NCI-H2107 (cell line): ENCODE measurements at regions not wholly inside any gene's neighbourhood (a gene's known extent, or its start where the extent isn't known, plus 50 kb on each side); places are given as distances from the start of the nearest gene placed in this dataset.

Experiments
- DNase-seq: peaks from one replicate; lab custom pipeline; 2025; lab: John Stamatoyannopoulos, UW

DNA sequence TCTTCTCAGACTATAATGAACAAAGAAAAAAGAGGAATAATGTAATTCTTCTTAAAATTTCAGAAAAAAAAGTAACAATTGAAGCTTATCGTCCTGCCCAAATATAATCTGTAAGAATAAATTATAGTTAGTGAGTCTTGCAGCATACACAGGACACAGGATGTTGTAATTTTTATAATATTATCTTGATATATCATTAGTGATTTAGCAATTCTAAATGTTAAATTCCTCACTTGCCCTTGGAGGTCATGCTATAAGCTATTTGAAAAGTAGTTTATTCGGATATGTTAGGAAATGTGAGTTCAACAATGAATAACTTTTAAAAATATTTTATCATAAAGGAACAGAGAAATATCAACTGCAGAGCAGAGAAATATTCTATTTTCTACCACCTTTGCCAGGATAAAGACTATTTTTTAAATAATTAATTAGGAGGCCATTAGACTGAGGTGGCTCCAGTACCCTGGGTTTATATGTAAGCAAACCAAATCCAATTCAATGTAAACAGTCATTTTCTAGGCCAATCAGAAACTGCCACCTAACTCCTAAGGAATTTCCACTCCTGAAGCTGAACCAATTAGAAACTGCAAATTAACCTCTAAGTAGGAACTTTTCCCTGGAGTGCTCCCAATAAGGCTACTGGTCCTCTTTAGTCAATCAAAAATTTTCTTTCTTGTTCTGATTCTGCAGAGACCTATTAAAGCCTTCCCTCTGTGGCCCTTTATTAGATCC is 1109.3 kb downstream of the ROBO2 start:
- DNase-seq, result no peak

DNA sequence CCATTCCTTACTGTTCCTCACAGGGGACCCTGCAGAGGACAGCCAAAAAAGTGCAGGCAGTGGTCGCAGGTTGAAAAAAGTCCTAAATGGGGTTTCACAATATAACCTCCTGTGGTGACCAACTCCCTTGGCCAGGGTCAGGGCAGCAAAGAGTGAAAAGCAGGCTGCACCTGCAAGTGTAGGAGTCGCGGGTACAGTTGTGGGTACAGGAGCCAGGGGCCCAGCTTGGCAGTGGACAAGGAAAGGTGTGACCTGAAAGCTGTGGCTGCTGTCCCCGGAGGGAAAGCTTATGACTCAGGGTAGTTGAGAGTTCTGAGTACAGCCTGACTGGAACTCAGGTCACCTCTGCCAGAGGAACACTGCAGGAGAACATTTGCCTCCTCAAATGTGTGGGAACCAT is 1114.1 kb downstream of the ROBO2 start:
- no peak for DNase-seq

DNA sequence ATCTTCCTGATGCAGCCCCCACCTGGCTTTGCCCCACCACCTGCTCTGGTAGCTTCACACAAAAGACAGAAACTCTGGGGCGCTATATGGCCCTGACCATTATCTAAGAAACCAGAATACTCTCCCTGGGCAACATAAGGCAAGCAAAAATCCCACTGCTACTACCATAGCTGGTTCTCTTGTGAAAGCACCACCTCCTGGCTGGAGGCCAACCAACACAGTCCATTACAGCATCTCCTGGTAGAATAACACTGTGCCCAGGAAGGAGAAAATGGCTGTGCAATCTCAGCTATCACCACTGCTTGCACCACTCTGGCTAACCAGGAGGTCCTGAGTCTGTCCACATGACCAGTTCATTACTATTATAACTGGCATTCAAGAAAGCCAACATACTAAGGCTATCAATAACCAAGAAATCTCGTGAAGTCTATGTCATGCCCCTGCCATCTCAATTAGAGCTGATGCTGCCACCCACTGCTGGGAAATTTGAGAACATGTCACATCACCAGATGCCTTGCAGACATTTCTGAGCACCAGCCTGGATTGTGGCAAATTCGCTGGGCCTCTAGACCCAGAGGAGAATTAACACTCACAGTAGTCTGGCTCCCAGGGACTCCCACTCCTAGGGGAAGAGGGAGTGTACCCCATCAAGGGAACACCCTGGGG is 1114.8 kb downstream of the ROBO2 start:
- DNase-seq, result no peak

DNA sequence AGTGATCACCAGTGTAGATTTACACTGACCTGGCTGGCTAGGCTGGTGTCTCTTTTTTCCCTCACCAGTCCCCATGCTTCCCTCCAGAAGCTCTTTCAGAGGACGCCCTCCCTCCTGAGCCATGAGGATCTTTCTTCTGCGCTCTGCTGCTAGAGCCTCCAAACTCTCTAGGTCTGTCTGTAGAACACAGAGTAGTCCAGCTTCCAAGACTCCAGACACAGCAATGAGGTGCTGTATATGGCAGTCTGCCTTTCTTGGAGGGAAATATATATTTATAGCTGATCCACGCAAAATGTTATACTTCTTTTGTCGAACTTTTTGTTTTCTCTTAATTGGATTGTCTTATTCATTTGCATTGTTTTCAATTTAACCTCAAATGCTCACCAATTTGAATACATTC is 1121.8 kb downstream of the ROBO2 start:
- DNase-seq, result no peak

DNA sequence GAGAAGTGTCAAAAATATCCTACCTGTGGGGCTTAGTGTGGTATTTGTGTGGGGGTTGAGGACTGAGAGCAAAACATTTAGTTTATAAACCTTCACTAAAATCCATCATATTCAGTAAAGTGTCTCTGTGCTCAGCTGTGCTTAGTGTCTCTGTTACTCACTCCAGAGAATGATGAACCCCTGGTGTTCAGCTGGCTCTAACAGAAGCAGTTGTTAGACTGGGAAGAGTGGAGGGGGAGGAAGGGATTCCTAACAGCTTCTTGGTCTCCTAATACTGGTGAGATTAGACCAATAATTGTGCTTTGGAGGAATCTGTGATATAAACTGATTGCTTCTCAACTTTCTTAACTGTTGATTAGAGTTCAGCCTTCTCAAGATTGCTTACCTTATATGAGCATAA is 1123.5 kb downstream of the ROBO2 start:
- no peak for DNase-seq

DNA sequence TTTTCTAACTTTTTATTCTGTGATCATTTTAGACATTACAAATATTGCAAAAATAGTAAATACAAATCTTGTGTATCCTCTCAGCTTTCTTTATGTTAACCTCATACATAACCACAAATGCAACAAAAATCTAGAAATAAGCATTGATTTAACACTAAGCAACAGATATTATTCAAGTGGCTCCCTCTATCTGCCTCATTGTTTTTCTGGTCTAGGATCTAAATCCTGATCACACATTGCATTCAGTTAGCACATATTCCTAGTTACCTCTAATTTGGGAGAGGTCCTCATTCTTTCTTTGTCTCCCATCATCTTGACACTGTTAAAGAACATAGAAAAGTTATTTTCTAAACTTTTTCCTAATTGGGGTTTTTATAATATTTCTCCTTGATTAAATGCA is 1126.0 kb downstream of the ROBO2 start:
- no peak for DNase-seq

DNA sequence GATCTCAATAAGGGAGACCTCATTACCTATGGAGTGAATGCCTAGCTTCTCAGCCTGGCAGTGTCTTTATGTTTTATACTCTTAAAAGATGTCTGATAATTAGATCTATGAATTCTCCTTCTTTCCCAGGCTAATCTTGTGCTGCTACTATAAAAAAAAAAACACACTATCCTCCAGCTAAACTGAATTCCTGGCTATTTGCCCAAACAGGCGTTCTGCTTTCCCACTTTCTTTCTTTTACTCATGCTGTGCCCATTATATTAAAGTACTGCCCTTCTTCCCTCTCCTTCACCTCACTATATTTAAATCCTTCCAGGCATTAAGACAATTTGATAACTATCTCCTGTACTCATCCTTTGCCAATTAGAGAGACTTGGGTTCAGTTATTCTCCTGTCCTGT is 1134.9 kb downstream of the ROBO2 start:
- DNase-seq, result no peak

DNA sequence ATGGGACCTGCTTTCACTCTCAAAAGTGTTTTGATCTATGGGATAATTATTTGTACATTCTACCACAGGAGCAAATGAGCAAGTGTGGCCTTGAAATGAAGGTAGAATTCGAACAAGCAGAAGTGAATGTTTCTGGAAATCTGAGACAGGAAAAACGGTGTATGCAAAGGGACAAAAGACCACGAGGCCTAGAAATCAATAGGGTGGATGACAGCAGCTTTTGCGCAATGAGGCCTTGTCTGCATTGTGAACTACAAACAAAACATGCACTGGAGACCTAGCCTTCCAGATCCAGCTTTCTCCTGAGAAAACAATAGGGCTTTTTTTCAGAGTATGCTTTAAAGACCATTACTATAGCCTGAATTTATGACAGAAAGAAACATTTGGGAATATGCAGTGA is 1137.0 kb downstream of the ROBO2 start:
- DNase-seq, result peak; percentile 25

DNA sequence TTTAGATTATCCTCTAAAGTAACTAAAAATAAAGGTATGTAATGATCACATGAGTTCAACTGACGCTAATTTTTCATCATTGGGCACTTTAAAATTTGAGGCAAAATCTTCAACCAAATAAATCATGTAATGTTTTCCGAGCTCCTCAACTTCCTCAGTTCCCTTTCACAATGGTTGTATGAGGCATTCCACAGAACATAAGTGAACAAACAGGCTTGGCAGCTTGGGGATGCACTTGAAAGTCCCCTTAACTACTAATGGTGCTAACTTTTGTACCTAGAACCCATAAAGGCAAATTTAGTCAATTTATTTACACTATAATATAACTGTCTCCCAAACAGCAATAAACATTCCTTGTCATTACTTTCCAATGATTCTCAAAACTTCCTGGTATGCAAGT is 1137.9 kb downstream of the ROBO2 start:
- no peak for DNase-seq

DNA sequence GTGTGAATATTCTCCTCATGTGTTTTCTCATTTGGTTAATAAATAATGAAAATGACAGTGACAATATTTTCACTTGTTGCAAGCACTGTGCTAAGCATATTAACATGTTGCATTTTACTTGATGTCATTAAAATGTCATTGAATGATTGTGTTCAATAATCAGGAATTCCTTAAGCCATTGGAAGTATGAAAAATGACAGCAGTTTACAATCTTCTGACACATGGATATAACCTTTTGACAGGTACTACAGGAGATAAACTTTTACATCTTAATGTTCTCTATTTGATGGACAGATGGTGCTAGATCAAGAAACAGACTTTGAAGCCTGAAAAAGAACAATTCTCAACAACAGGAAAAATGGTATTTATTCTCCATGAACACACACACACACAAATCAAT is 1138.3 kb downstream of the ROBO2 start:
- DNase-seq, result no peak

DNA sequence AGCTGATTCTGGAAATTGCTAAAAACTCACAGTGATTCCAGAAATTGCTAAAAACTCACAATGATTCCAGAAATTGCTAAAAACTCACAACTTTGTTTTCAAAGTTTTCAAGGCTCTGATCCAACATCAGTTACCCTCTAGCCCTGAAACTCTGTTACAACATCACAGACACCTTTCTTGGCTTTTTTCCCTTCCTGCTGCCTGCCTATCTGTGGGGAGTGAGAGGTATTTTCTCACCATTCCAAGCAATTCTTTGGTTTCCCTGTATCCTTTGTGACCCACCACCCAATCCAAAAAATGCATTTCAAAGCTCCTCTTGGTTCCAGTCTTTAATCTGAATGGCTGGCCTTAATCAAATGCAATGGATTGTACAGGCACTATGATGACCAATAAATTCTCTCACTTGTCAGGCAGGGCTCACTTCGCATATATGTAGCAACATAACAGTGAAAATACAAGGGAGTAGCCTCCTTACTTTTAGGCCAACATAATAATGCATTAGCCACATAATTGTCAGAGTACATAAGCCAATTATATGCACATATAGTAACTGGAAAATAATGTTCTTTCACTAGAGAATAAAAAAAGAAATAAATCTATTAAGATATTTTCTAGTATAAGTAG is 1139.0 kb downstream of the ROBO2 start:
- DNase-seq, result no peak

DNA sequence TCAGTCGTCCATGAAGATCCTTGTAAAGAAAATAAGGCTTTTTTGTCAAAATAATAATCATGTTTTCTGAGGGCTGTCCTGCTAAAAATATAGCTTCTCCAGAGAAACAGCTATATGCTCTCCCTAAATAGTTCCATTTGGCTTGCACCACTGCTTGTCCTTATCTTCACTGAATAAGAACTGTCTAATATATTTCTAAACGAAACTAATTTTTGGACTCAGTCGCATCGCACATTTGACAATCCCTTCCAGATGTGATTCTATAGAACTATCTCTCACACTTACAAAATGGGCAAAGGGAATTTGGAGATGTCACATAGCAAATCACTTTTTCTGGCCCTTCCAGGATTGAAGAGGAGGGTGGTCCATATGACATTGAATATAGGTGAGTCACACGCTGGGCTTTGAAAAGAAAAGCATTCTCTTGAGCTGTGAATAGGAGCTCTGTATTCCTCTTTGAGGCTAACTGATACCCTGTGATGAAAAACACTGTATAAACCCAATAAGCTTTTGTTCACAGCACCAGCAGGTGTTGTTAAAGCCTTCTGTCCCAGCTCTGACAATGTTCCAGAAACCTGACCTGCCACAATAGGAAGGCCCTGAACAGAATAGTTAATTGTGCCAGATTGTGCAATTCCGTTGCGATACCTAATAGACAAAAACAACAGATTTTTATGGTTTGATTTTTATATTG is 1144.2 kb downstream of the ROBO2 start:
- DNase-seq, result peak; percentile 50

DNA sequence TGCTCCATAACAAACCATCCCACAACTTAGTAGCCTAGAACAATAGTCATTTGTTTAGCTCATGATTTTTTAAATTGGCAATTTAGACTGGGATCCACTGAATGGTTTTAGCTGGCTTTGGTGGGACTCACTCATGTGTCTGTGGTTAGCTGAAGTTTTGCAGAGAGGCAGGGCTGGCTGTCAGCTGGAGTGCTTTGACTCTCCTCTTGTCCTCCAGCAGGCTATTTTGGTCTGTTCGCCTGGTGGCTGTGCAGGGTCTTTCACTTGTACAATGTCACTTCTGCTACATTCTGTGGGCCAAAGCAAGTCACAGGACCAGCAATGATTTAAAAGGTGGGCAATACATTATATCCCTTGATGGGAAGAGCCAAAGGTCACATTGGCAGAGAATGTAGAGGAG is 1146.5 kb downstream of the ROBO2 start:
- DNase-seq, result no peak

DNA sequence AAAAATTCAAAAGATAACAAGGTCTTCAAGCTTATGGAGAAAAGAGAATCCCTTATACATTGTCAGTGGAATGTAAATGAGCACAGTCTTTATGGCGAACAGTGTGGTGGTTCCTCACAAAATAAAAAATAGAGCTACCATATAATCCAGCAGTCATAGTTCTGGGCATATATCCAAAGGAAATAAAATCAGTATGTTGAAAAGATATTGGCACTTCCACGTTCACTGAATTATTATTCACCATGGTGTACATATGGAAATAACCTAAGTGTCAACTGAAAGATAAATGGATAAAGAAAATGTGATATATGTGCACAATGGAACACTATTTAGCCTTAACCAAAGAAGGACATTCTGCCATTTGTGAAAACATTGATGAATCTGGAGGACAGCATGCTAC is 1161.2 kb downstream of the ROBO2 start:
- DNase-seq, result no peak

DNA sequence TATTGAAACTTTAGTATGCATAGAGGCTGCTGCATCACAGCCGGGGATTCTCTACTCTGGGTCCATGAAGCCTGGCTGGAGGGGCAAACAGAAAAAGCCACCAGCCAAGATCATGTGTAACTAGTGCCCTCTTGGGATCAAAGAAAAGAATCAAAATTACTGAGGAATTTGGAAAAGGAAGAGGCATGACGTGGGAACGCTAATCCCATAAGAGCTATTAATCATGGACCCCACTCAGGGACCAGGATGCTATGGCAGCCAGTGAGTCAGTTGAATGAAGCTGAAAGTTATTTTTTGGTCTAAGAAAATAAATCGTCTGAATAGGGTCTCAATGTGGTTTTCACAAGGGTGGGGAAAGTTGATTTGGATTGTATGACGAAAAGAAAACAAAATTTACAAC is 1165.1 kb downstream of the ROBO2 start:
- no peak for DNase-seq

DNA sequence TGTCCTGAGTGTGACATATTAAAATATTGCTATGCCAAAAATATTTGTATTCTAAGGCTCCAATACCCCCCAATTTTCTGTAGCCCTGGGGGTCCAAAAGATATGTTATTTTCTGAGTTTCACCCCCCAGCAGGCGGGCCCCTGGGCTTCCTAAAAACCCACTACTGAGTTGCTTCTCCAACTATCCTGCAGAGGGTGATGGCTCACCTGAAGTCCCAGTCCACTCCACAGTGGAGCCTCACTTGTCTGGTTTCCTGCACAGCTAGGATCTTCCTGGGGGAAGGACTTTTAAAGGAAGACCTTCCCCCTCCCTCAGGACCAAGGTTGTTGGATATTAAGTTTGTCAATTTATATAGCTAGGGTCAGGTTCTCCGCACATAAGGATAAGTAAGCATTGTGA is 1181.4 kb downstream of the ROBO2 start:
- DNase-seq, result no peak

DNA sequence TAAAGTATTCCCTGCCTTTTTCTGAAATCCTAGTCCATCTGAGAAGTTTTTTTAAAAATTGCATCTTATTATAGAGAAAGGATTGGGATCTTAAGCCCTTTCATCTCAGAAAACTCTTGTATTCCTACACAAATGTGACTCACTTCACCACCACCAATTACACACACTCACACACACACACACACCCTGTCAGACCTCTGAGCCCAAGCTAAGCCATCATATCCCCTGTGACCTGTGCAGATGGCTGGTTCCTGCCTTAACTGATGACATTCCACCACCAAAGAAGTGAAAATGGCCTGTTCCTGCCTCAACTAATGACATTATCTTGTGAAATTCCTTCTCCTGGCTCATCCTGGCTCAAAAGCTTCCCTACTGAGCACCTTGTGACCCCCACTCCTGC is 1181.9 kb downstream of the ROBO2 start:
- no peak for DNase-seq

DNA sequence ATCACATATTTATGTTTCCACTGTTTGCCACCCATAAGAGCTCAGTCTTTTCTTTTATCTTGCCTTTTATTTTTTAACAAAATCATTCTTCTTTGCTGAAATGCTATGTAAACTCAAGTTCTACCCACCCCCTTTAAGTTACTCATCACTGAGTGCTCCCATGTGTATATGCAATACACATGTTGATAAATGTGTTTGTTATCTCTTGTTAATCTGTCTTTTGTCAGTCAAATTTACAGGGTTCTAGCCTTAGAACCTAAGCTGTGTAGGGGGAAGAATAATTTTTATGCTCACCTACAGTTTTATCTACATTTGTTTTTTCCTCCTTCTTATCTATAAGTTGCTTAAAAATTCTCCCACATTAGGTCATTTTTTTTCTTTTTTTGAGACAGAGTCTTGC is 1195.9 kb downstream of the ROBO2 start:
- no peak for DNase-seq

DNA sequence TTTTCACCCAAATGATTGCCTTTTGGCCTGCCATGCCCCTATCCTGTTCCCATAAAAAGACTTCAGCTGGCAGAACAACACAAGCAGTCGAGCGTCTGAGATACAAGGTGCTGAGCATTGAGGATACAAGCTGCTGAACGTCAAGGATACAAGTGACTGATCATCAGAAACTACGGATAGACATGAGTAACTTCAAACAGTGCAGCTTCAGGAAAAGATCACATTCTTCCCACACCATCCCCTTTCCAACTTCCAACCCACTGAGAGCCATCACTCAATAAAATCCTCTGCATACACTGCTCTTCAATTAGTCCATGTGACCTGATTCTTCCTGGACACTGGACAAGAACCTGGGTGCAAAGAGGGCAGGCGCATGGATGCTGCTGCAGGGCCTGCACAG is 1198.9 kb downstream of the ROBO2 start:
- no peak for DNase-seq

DNA sequence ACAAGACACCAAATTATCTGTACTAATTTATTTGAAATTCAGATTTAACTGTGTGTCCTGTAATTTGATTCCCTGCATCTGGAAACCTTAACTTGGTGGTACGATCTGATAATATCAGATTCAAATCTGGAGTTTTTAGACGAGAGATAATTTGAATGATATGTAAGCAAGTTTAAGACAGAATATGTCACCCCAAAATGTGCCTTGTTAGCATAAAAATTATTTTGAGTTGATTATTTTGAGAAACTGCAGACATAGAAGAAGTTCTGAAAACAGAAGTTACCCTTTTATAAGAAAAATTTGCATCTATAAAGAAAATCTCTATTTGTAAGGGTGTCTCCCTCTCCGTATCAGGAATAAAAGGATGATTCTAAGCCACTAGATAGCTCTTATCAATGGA is 1202.8 kb downstream of the ROBO2 start:
- DNase-seq, result no peak

DNA sequence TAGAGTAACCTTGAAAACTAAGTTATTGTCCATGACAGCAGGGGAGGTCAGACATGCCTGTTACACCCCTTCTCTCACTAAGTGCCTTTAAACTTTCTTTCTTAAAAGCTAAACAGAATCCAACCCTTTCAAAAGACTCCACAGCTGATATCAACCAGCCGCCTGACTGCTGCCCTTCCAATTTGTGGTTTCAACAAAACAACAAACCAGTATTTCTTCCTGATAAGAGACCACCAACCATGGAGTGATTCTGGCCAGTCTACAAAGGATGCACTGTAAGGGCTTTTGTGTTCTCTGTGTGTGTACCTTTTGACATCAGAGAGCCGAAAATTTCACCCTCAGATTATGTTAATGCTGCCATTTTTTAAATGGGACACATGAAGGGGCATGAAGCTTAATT is 1204.2 kb downstream of the ROBO2 start:
- no peak for DNase-seq

DNA sequence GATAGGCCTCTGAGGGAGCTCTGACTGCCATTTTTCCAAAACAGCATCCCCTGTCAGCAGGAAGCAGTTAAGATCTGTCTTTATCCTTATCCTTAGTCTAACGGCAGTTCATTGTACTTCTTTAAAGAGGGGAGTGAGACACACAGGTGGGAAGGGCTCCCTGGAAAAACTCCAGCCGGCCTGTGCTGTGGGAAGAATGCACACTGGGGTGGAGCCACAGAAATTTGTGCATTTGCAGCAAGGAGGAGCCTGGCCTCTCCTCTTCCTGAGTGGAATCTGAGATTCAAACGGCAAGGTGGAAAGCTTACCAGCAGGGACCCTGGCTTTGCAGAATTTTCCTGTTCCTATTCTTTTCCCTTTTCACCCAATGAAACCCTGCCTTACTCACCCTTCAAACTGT is 1209.4 kb downstream of the ROBO2 start:
- DNase-seq, result no peak

DNA sequence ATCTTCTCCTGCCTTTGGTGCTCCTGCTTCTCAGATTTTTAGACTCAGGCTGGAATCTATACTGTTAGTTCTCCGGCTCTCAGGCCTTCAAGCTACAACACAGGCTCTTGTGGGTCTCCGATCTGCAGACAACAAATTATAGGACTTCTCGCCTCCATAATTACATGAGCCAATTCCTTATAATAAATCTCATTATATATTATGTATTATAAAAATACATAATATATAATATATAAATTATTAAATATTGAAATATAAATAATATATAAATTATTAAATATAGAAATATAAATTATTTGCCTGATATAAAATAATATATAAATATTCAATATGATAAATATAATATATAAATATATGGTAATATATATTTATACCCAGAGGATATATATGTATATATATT is 1214.0 kb downstream of the ROBO2 start:
- DNase-seq, result no peak
